HG03520 (cell line): ENCODE measurements at regions not wholly inside any gene's neighbourhood (a gene's known extent, or its start where the extent isn't known, plus 50 kb on each side); places are given as distances from the start of the nearest gene placed in this dataset.
"Not testable (repeated sequence)": the region's sequence is repeated elsewhere in the genome, so short reads cannot be mapped to it uniquely, and the experiment has no call there.

Source experiments
- ATAC-seq: cut with Tn5 transposase; IDR thresholded peaks from one replicate; pipeline ENCODE4 v1.9.1; 2021; ENCODE audit warnings: mild to moderate bottlenecking, moderate library complexity; ENCODE audit not compliant: unreplicated experiment

- ATAC-seq = no peak
Observed at GRCh38 chr6:92329208-92329847, 1090.0 kb downstream of the EPHA7 start.

- no peak for ATAC-seq
Observed at GRCh38 chr6:92315312-92315711, 1104.0 kb downstream of the EPHA7 start.

GRCh38 chr6:92297101-92297500 is 1122.3 kb downstream of the EPHA7 start:
- no peak for ATAC-seq

GRCh38 chr6:92292067-92292466 is 1127.3 kb downstream of the EPHA7 start:
- no peak for ATAC-seq

- ATAC-seq = no peak
Observed at GRCh38 chr6:92289831-92290230, 1129.5 kb downstream of the EPHA7 start.

GRCh38 chr6:92281571-92282076 is 1137.7 kb downstream of the EPHA7 start:
- no peak for ATAC-seq

GRCh38 chr6:92275150-92275549 is 1144.2 kb downstream of the EPHA7 start:
- no peak for ATAC-seq

- no peak for ATAC-seq
Observed at GRCh38 chr6:92274588-92274987, 1144.8 kb downstream of the EPHA7 start.

GRCh38 chr6:92273694-92274093 is 1145.7 kb downstream of the EPHA7 start:
- ATAC-seq = no peak

GRCh38 chr6:92271091-92271490 is 1148.3 kb downstream of the EPHA7 start:
- no peak for ATAC-seq

- ATAC-seq = no peak
Observed at GRCh38 chr6:92270365-92270764, 1149.0 kb downstream of the EPHA7 start.

GRCh38 chr6:92267335-92267734 is 1152.0 kb downstream of the EPHA7 start:
- ATAC-seq = no peak

- ATAC-seq = no peak
Observed at GRCh38 chr6:92263864-92264263, 1155.5 kb downstream of the EPHA7 start.

GRCh38 chr6:92259171-92259570 is 1160.2 kb downstream of the EPHA7 start:
- no peak for ATAC-seq

- no peak for ATAC-seq
Observed at GRCh38 chr6:92243315-92243714, 1176.0 kb downstream of the EPHA7 start.

GRCh38 chr6:92231171-92231701 is 1188.1 kb downstream of the EPHA7 start:
- ATAC-seq = no peak

GRCh38 chr6:92219987-92220386 is 1199.4 kb downstream of the EPHA7 start:
- ATAC-seq = not testable (repeated sequence)

GRCh38 chr6:92216717-92217116 is 1202.6 kb downstream of the EPHA7 start:
- ATAC-seq = no peak

- no peak for ATAC-seq
Observed at GRCh38 chr6:92201618-92202017, 1217.7 kb downstream of the EPHA7 start.

GRCh38 chr6:92196325-92196724 is 1223.0 kb downstream of the EPHA7 start:
- no peak for ATAC-seq

- no peak for ATAC-seq
Observed at GRCh38 chr6:92195796-92196195, 1223.6 kb downstream of the EPHA7 start.

GRCh38 chr6:92188016-92188415 is 1231.3 kb downstream of the EPHA7 start:
- no peak for ATAC-seq

GRCh38 chr6:92184933-92185332 is 1234.4 kb downstream of the EPHA7 start:
- no peak for ATAC-seq
